Posterior cingulate gyrus (tissue), 11 donors: ENCODE measurements at regions not wholly inside any gene's neighbourhood (a gene's known extent, or its start where the extent isn't known, plus 50 kb on each side); places are given as distances from the start of the nearest gene placed in this dataset.

Experiments
- DNase-seq, 10 donors: peaks; one replicate each; pipeline versions ENCODE4 v3.0.0 to v3.0.0-alpha.2; 2020 to 2021; ENCODE audit warnings: mixed read lengths in 3 of 10
- intact Hi-C: fragments of 100-400 bp; cut with DNase I; formaldehyde crosslinking; loops from one replicate; pipeline ENCODE4 v1.15.1; 2023

DNA sequence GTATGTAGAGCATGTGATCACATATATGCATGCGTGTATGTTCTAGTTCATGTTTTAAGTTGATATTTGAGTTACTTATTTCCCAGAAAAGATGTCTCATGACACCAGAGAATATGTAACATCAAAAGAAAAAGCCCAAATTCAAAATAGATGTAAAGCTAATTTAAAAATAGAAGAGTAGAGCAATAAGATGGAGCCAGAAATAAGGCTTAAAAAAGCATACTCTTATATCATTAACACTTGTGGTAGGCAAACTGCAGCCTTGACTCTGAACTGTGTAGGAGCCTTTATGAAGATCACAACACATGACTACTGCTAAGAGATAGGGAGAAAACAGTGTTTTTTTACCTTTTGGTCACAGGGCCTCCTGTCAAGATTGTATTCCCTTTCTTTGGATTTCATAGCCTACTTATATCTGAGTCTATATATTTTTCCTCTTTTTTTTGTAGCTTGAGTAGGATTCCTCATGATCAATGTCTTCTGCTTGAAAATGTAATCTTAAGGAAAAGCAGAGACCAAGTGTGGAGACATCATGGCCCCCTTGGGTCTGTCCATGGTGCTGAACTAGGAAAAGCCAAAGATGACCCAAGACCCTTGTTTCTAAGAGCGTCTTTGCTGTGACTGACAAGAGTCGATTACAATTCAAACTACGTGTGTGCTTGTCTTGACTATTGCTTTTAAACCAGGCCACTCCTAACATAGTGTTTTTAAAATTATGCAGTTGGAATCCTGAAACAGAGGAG, 390.4 kb downstream of the SHISA9 start:
- intact Hi-C loops, result no loop called here
- no peak for DNase-seq

DNA sequence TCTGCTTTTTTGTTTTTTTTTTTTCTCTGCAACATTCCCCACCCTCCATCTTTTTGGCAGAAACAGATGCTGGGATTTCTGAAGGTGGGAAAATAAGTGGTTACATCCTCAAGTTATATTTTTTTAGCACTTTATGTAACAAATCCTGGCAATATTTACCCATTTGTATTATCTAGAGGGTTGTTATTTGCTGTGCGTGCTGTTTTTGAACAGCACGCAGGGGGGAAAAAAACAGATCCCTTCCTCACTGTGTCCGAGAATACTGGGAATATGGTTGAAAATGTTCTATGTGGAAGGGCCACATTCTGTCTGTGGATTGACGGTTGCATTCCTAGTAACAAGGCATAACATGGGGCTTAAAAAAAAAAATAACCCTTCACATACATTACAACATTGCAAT, 394.8 kb downstream of the SHISA9 start:
- no peak for DNase-seq
- intact Hi-C loops, result no loop called here

DNA sequence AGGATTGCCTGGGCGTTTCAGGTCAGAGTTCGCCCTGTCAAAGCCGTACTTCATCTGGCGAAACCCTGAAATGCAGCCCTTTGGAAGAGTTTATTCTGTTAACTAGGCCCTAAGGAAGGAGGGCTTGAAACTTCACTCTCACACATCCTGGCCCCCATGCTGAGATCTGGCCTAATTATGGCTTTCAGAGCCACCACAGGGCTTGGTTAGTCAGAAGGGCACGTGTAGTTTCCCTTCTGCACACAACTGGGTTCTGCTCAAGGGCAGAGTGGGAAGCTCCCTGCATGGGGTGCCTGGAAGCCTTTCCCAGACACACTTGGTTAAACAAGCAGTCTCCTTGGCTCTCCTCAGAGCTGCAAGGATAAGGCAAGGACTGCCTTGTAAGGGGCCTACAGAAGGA, 397.3 kb downstream of the SHISA9 start:
- intact Hi-C loops, result no loop called here
- DNase-seq, result no peak

DNA sequence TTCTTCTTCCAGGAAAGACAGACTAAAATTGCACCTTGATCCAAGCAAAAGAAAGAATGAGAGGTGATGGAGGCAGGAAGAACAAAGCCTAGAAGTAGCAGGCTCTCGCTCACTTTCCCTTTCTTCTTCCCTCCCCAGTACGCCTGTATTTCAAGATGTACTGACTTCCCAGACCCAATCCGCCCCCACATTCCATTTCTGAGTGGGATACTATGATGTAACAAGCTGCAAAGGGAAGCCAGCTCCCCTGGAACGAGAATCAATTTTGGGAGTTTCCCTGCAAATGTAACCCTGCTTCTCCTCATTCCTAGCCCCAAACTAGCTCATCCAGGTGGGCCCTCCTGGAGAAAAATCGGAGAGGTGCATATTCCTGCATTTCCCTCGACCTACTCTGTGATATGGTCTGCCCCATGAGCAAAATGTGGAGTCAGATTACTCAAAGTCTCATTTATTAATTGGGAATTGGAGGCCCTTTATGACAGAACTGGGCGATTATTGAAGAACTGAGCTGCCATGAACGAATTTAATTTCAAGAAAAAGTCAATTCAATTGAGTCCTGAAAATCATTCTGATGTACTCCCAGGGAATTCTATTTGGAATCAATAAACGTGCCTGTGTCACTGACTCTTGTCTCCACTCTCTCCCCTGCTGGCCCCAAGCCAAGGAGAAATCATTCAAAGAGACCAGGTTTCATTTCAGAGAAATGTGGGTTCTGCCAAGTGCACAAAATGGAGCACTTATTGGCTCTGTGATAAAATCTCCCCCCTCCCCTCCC, 398.9 kb downstream of the SHISA9 start:
- intact Hi-C loops, result no loop called here
- peak in 1 of 10 donors; percentile 32 for DNase-seq

DNA sequence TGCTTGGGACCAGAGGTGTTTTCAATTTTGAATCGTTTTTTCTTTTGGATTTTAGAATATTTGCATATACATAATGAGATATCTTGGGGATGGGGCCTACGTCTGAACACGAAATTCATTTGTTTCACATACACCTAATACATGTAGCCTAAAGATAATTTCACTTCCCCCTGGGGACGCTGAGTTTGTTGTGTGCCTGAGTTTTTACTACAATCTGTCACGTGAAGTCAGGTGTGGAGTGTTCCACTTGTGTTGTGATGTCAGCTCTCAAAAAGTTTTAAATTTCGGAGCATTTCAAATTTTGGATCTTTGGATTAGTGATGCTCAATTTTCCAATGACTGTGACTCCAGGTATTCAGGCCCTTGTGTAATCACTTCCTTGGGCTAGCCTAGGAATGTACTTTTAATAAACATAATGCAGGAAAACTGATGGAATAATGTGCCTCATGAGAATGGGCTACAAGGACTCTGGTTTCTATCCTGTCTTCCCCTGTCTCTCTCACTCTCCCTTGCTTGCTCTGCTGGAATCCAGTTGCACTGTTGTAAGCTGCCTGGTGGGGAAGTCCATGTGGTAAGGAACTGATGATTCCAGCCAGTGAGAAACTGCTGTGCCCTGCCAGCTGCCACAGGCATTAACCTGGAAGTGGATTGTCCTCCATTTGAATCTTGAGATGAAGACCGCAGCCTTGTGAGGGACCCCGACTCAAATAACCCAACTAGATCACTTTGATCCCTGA, 403.8 kb downstream of the SHISA9 start:
- intact Hi-C loops, result no loop called here
- DNase-seq, result no peak

DNA sequence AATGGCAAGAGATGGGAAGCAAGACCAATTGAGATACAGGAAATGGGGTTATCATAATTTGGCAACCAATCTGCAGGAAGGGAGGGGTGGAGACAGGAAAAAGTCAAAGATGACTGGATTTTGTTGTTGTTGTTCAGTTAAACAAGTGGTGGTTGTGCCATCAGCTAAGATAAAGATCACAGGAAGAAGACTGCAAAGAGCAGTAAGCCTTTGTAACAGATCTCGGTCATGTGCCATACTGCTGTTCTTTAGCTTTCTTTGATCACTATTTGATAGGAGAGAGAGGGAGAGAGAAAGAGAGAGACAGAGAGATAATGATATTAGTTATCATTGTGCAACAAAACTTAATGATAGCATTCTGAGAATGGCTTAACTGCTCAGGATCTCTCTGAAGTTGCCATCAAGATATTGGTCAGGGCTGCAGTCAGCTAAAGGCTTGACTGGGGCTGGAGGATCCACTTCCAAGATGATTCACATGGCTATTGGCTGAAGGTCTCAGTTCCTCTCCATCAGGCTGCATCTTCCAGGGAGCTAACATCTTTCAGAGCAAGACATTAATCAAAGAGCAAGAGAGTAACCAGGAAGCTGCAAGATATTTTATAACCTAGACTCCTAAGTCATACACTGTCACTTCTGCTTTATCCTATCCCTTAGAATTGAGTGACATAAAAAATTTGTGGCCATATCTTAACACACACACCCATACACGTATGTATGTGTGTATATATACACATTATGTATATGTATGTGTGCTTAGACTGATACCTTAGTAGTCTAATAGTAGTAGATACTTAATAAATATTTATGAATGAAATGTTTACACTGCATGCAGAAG, 405.0 kb downstream of the SHISA9 start:
- intact Hi-C loops, result no loop called here

DNA sequence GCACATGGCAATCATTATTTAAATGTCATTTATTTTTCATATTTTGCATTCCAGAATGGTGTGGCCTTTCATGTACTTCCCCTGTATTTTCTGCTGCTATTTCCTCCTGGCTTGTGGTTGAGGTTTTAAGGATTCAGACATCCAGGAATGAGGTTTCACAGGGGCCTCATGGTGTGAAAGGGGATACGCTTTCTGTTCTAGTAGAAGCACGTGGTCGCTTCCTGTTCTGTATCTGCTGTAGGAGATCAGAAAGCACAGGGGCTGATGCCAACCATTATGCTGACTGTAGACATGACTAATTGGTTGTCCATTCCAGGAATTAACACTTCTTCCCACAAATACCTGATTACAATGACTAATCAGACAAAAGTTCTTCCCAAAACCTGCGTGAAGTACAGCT, 405.9 kb downstream of the SHISA9 start:
- intact Hi-C loops, result no loop called here
- DNase-seq, result no peak

More for the DNA sequence above, 405.0 kb downstream of the SHISA9 start:
- DNase-seq, result no peak

DNA sequence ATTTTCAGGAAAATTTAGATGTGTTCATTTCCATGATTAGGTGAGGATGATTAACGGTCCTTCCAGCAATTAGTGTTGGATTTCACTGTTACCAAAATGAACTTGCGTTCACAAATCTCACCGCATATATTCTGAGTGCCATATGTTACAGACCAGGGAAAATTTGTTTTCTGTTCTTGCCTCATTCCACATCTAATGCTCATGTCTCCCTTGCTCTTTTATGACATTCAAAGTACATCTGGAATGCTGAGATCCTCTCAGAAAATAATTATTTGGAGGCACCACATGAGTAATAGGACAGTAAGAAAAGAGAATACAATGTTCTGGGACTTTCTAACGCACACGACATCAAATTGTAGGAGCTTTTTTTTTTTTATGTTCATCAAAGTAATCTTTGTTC, 406.5 kb downstream of the SHISA9 start:
- intact Hi-C loops, result no loop called here
- no peak for DNase-seq

DNA sequence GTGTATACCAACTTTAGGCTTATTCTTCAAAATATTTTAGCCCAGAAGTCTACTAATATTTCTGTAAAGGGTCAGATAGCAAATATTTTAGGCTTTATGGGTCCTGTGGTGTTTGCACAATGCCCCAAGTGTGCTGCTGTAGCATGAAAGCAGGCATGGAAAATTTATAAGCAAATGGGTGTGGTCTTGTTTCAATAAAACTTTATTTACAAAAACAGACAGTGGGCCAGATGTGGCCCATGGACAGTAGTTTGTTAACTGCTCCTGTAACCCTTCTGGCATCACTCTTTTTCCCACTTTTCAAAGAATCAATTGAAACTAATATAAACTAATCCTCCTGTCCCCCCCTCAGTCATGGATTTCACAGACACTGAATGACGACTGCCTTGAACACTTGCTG, 410.7 kb downstream of the SHISA9 start:
- no peak for DNase-seq
- intact Hi-C loops, result no loop called here

DNA sequence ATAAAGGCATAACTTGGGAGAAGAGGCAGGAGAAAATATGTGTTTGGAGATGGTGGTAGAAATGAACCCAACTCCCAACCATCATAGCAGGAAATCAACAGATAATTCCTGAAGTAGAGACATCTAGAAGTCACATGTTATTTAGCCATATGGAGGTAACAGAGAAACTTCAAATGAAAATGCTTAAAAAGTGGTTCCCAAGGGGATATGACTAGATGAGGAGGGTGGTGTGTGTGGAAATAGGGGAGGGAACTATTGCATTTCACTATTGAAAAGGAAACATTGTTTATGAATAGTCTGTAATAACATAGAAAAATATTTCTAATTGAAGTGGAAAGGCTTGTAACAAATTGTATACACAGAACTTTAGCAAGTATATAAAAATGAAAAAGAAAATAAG, 412.0 kb downstream of the SHISA9 start:
- no peak for DNase-seq
- intact Hi-C loops, result no loop called here

DNA sequence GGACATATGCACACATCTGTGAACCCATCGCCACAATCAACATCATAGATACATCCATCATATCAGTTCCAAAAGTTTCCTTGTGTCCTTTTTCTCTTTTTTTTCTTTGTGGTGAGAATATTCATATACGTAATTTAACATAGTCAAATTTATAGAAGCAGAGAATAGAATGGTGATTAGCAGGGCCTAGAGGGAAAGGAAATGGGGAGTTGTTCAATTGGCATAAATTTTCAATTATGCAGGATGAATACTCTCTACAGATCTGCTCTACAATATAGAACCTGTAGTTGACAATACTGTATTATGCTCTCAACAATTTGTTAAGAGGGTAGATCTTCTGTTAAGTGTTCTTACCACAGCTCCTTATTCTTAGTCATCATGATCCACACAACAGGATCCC, 413.2 kb downstream of the SHISA9 start:
- intact Hi-C loops, result no loop called here
- no peak for DNase-seq

DNA sequence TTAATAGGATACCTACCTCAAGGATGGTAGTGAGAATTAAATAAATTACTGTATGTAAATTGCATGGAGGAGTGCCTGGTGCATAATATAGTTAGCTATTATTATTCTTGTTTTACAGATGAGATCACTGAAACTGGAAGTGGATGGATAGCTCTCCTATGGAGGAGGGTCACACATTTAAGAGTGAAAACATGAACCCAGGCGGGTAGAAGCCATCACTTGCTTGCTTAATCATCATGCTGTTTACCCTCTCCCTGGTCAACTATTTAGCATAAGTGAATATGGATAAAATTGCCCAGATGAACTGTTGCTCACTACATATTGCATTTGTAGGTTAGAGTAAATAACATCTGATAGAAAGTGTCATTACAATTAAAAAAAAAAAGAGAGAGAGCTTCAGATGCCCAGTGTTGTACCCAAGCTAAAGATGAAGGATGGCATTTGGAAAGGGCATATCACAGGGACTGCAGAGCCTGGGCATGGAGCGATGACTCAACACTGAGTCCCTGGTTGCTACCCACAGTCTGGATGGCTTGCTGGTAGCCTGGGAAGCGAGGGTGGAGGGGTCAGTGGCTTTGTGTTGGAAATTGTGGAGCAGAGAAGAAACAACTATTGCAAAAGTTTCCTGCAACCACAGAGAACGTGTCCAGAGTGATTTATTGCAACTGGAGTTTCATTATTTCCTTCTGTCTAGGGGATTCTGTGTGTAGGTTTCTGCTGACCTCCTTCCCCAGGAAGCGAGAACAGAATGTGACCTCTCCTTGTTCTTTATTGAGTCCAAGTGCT, 414.4 kb downstream of the SHISA9 start:
- intact Hi-C loops, result no loop called here
- no peak for DNase-seq

DNA sequence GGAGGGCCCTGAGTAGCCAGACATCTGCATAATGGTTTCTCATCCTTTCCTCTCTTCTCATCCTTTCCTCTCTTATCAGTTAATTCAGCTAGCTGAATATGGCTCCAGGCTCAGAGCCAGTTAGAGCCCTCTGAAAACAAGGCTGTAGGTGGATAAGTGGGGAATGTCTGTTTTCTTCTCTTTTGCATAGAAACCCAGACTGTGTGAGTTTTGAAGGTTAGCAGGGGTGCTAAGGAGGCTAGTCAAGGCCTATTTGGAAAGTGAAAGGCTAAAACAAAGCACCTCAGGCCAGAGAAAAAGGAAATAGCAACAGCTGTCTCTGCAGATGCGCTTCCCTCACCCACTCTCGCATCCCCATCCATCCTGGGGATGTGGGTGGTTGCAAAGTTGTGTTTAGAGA, 420.9 kb downstream of the SHISA9 start:
- peak in 1 of 10 donors; percentile 76 for DNase-seq
- intact Hi-C loops, result no loop called here

DNA sequence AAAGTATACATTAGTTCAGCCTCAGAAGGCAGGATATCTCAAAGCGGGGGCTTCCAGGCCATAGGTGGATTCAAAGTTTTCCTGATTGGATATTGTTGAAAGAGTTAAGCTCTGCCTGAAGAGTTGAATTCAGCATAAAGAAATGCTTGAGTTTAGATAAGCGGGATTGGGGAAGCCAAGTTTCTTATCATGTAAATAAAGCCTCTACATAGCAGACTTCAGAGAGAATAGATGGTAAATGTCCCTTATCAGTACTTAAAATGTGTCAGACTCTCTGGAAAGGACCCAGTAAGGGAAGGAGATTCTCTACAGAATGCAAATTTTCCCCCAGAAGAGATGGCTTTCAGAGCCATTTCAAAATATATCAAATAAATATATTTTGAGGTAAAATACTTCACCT, 423.5 kb downstream of the SHISA9 start:
- DNase-seq, result no peak
- intact Hi-C loops, result no loop called here

DNA sequence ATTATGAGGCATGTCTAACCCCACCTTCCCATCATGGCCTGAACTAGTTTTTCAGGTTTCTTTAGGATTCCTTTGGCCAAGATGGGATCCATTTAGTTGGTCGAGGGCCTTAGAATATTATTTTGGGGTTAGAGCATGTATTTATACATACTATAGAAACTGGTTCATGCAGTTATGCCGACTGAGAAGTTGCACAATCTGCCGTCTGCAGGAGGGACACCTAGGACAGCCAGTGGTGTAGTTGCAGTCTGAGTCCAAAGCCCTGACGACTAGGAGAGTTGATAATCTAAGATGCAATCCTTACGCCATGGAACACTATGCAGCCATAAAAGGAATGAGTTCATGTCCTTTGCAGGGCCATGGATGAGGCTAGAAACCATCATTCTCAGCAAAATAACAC, 424.0 kb downstream of the SHISA9 start:
- intact Hi-C loops, result no loop called here
- no peak for DNase-seq

DNA sequence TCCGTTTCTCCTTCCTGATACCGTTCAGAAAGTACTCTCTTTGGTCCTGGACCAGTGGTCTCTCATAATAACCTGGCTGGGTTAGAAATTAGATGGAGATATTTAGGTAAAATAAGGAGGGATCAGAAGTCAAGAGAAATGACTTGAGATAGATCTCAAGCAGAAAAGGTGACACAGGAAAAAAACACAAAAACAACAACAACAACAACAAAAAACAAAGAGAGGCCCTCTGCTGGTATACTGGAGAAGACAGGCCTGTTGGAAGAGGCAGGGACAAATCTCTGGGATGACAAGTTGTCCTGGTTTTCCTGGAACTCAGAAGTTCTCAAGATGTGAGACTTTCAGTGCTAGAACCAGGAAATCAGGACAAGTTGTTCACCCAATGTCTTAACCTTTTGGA, 430.5 kb downstream of the SHISA9 start:
- DNase-seq, result no peak
- intact Hi-C loops, result no loop called here

DNA sequence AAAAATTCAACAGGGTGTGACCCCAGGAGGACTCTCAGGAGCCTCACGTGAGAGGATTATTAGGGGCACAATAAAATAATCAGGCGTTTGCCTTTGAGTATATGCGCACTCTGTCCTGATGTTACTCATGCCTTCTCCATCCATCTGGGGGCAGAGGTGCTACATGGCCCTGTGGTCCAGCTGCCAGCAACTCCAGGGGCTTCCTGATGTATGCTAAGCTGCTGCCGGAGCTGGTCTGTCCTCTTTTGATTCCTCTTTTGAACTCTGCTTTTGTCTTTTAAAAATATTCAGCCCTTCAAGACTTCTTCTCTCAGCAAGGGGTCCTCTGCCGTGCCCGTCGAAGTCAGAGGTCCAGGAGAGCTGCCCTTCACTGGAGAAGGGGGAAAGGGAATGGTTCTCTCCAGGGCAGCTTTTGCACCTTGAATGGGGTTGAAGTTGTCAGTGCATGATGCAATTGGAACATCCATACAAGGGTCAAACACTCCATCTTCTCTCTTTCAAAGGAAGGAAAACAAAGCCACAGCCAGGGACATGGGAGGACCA, 431.4 kb downstream of the SHISA9 start:
- no peak for DNase-seq
- intact Hi-C loops, result no loop called here

DNA sequence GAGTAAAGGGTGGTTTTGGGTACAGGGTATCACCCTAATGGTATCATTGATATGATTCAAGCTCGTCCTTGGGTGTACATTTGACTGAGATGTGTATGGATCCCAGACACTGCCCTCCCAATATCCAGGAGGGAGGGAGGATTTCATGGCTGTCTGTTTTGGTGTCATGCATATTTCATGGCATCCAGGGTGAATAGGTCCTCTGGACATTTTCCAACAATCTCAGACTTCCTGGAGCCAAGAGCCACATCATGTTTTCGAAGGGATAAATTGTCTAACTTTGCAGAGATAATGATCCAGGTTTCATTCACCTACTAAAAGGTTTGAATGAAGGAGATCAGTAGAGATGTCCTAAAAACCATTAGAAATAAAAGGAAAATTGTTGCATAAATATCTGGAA, 431.9 kb downstream of the SHISA9 start:
- DNase-seq, result no peak
- intact Hi-C loops, result no loop called here

DNA sequence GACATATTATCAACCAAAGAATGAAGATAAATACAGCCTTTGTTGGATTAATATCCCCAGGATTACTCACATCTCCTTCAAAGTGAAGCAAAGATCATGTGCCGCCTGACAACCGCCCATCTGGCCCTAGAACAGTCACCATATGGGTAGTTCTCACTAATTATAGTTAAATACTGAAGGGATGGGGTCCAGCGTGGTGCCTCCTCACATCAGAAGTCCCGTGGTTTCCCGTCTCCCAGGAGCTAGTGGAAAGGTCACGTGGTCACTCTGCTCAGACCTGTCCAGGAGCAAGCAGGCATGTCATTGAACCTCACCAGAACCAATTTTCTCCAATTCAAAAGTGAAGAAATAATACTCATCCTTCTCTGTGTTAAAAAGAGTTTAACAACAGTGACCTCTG, 434.5 kb downstream of the SHISA9 start:
- intact Hi-C loops, result no loop called here
- no peak for DNase-seq

DNA sequence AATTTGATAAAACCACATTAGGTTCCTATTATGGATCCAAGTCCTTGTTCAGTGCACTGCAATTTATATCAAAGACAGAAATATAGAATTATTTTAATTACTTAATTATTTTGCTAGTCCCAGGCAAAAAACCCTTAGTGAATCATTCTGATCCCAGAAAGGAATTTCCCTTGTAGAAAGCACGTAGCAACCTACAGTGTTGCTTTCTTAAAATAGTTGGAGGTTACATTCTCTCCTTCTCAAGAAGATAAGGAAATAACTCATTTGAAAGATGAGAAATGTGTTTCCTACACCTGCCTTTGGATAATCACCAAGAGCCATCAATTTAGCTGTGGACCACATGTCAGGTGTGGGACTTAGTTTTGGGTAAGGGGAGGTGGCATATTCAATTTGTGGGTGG, 434.9 kb downstream of the SHISA9 start:
- intact Hi-C loops, result no loop called here
- DNase-seq, result no peak
